Activated naive CD4-positive, alpha-beta T cell treated with anti-CD3 and anti-CD28 coated beads for 36 hours (primary cell): ENCODE measurements at regions not wholly inside any gene's neighbourhood (a gene's known extent, or its start where the extent isn't known, plus 50 kb on each side); places are given as distances from the start of the nearest gene placed in this dataset.
"Not testable (repeated sequence)": the region's sequence is repeated elsewhere in the genome, so short reads cannot be mapped to it uniquely, and the experiment has no call there.

Source experiments
- CTCF ChIA-PET: fragments of 350-600 bp; sonication (Branson Sonifier 250); formaldehyde crosslinking; loops from one replicate; lab custom pipeline; 2021; ENCODE audit warnings: antibody characterized with exemption; lab: Charles Lee
- DNase-seq: peaks from one replicate; pipeline ENCODE4 v3.0.0-alpha.2; 2020
- H3K27ac Mint-ChIP-seq: one replicate; pipeline ENCODE4 v1.8.0; 2021; ENCODE audit warnings: mild to moderate bottlenecking, mixed read lengths
- H3K27me3 Mint-ChIP-seq: one replicate; pipeline ENCODE4 v1.8.0; 2021; ENCODE audit warnings: low read depth, mixed read lengths
- H3K36me3 Mint-ChIP-seq: one replicate; pipeline ENCODE4 v1.8.0; 2021; ENCODE audit warnings: low read depth, mixed read lengths
- H3K4me1 Mint-ChIP-seq: one replicate; pipeline ENCODE4 v1.8.0; 2021; ENCODE audit warnings: low read depth, mixed read lengths
- H3K4me3 Mint-ChIP-seq: one replicate; pipeline ENCODE4 v1.8.0; 2021; ENCODE audit warnings: mild to moderate bottlenecking, moderate library complexity, mixed read lengths
- H3K9me3 Mint-ChIP-seq: one replicate; pipeline ENCODE4 v1.8.0; 2021; ENCODE audit warnings: mixed read lengths
- intact Hi-C: fragments of 100-400 bp; cut with micrococcal nuclease; formaldehyde crosslinking; loops from one replicate; pipeline ENCODE4 v1.15.1; 2023

DNA sequence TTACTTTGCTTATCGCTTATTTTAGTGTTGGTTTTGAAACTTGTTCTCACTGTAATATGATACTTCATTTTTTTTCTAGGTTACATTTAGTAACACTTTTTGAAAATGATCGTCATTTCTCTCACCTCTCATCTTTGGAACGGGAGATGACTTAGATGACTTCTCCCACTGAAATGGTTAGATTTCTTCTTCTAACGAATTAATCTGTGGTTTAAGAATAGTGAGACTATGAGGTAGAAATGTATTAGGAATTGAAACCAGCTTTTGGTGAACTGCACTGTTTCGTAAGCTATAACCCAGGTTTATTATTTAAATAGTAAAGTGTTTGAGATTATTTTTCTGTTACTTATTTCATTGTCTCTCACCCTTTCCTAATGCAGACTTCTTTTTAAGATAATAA, 93.7 kb downstream of the PRR15 start:
- Mint-ChIP-seq H3K9me3 (peaks cover 2% of the 10 kb centered on the region), H3K27me3 (no peaks in the 10 kb centered on the region), H3K4me1 (no peaks in the 10 kb centered on the region)

GRCh38 chr7:29657856-29658255, 94.2 kb downstream of the PRR15 start:
- intact Hi-C loops: no loop called here
- CTCF ChIA-PET: no interaction called here
- H3K4me3 Mint-ChIP-seq: no peak overlapping the region
- peaks cover 2% of the 10 kb centered on the region for H3K9me3 Mint-ChIP-seq
- H3K27ac Mint-ChIP-seq: no peak overlapping the region
- no peaks in the 10 kb centered on the region for H3K27me3 Mint-ChIP-seq
- H3K36me3 Mint-ChIP-seq: no peaks in the 10 kb centered on the region
- no peak for DNase-seq
- peaks cover under 1% of the 10 kb centered on the region for H3K4me1 Mint-ChIP-seq

More for the DNA sequence above, 93.7 kb downstream of the PRR15 start:
- Mint-ChIP-seq H3K36me3 (no peaks in the 10 kb centered on the region), H3K27ac (no peak overlapping the region), H3K4me3 (no peak overlapping the region)
- CTCF ChIA-PET: interaction anchor here (0.6 kb wide), 2 partner anchors 68 to 462 kb away, joined by 3 to 8 read pairs; no protein-coding TSS in a partner anchor
- no peak for DNase-seq
- intact Hi-C loops: no loop called here

DNA sequence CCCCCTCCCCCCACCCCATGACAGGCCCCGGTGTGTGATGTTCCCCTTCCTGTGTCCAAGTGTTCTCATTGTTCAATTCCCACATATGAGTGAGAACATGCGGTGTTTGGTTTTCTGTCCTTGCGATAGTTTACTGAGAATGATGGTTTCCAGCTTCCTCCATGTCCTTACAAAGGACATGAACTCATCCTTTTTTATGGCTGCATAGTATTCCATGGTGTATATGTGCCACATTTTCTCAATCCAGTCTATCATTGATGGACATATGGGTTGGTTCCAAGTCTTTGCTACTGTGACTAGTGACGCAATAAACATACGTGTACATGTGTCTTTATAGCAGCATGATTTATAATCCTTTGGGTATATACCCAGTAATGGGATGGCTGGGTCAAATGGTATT, 95.6 kb downstream of the PRR15 start:
- H3K4me1 Mint-ChIP-seq, H3K27me3 Mint-ChIP-seq, CTCF ChIA-PET, DNase-seq, intact Hi-C loops, H3K27ac Mint-ChIP-seq, H3K36me3 Mint-ChIP-seq, H3K4me3 Mint-ChIP-seq, H3K9me3 Mint-ChIP-seq: not testable (repeated sequence)

- H3K27me3 Mint-ChIP-seq, H3K9me3 Mint-ChIP-seq, H3K36me3 Mint-ChIP-seq, H3K4me1 Mint-ChIP-seq, CTCF ChIA-PET, DNase-seq, intact Hi-C loops, H3K4me3 Mint-ChIP-seq, H3K27ac Mint-ChIP-seq: not testable (repeated sequence)
These were observed 99.3 kb downstream of the PRR15 start for GRCh38 chr7:29662899-29663298.

DNA sequence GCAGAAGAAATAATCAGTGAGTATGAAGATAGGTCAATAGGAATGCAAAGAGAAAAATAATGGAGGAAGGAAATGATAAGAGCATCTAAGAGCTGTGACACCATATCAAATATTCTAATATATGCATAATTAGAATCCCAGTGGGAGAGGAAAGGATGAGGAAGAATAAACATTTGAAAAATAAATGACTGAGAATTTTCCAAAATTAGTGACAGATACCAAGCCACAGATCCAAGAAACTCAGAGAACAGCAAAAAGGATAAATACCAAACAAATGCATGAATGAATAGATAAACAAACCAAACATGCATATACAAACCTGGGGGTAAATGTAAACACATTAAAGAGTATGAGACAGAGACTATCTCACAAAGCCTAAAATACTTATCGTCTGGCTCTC, 101.4 kb downstream of the PRR15 start:
- H3K4me3 Mint-ChIP-seq, DNase-seq, H3K27ac Mint-ChIP-seq, intact Hi-C loops, H3K36me3 Mint-ChIP-seq, CTCF ChIA-PET, H3K4me1 Mint-ChIP-seq, H3K27me3 Mint-ChIP-seq, H3K9me3 Mint-ChIP-seq: not testable (repeated sequence)

DNA sequence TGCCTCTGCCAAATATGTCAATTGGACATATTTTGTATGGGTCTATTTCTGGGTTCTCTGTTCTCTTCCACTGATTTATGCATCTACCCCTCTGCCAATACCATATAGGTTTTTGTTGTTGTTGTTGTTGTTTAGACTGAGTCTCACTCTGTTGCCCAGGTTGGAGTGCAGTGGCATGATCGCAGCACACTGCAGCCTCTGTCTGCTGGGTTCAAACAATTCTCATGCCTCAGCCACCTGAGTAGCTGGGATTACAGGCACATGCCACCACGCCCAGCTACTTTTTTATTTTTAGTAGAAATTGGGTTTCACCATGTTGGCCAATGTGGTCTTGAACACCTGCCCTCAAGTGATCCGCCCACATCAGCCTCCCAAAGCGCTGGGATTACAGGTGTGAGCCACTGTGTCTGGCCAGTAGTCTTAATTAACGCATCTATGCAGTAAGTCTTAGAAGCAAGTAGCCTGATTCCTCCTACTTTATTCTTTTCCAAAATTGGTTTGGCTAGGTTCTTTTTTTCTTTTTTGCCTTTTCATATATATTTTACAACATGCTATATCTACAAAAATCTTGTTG, 103.5 kb downstream of the PRR15 start:
- intact Hi-C loops, H3K9me3 Mint-ChIP-seq, CTCF ChIA-PET, H3K27me3 Mint-ChIP-seq, DNase-seq, H3K27ac Mint-ChIP-seq, H3K4me3 Mint-ChIP-seq, H3K36me3 Mint-ChIP-seq, H3K4me1 Mint-ChIP-seq: not testable (repeated sequence)

GRCh38 chr7:29671286-29671685, 107.7 kb downstream of the PRR15 start:
- DNase-seq: not testable (repeated sequence)

DNA sequence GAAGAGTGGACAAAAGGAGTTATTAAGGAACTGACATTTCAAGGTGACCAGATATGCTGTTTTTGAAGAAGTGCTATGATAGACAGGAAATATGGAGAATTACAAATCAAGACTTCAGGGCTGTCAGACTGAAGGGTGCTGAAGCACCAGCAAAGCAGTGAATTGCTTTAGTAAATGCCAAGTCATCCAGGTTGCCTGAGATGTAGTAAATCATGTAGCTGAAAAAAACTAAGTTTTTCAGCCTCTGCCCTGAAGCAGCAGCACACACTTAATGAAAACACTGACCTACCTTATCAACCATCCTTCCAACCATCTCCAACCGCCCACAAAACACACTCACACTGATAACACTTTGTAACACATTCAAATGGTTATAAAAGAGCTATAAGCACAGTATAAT, 110.0 kb downstream of the PRR15 start:
- intact Hi-C loops, H3K27ac Mint-ChIP-seq, CTCF ChIA-PET, H3K36me3 Mint-ChIP-seq, H3K9me3 Mint-ChIP-seq, H3K4me1 Mint-ChIP-seq, H3K4me3 Mint-ChIP-seq, H3K27me3 Mint-ChIP-seq, DNase-seq: not testable (repeated sequence)

More at GRCh38 chr7:29671286-29671685, 107.7 kb downstream of the PRR15 start:
- H3K4me3 Mint-ChIP-seq, H3K9me3 Mint-ChIP-seq, intact Hi-C loops, H3K27ac Mint-ChIP-seq, H3K36me3 Mint-ChIP-seq, CTCF ChIA-PET, H3K27me3 Mint-ChIP-seq, H3K4me1 Mint-ChIP-seq: not testable (repeated sequence)

GRCh38 chr7:29674626-29675025, 111.0 kb downstream of the PRR15 start:
- H3K27me3 Mint-ChIP-seq, H3K36me3 Mint-ChIP-seq, H3K4me1 Mint-ChIP-seq, CTCF ChIA-PET, H3K9me3 Mint-ChIP-seq, H3K27ac Mint-ChIP-seq, DNase-seq, intact Hi-C loops, H3K4me3 Mint-ChIP-seq: not testable (repeated sequence)

DNA sequence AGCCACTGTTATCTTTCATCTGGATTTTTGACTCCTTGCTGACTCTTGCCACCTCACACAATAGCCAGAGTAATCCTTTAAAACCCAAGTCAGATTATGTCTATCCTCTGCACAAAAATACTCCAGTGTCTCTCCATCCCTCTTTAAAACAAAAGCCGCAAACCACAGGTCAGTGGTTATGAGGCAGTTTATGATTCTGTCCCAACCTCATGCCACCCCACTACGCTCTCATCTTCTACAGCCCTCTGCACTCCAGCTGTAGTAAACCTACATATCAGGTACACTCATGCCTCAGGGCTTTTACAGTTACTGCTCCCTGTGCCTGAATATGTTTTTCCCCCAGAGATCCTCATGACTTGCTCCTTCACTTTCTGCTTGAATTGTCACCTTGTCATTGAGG, 113.6 kb downstream of the PRR15 start:
- DNase-seq, CTCF ChIA-PET, H3K4me1 Mint-ChIP-seq, H3K9me3 Mint-ChIP-seq, H3K36me3 Mint-ChIP-seq, H3K27ac Mint-ChIP-seq, H3K4me3 Mint-ChIP-seq, H3K27me3 Mint-ChIP-seq, intact Hi-C loops: not testable (repeated sequence)

DNA sequence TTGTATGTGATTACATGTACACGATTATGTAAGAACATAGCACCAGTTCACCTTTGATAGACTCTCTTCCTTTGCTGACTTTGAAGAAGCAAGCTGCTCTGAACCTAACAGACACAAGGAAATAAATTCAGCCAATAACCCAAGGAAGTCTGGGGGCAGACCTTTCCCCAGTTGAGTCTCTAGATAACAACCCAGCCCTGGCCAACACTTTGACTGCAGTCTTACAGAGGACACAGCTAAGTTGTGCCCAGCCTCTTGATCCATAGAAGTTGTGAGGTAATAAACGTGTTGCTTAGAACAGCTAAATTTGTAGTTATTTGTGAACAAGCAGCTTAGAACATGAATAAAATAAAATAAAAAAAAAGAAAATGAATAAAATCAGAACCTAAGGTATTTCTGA, 116.3 kb downstream of the PRR15 start:
- CTCF ChIA-PET, H3K36me3 Mint-ChIP-seq, H3K4me3 Mint-ChIP-seq, H3K27me3 Mint-ChIP-seq, H3K27ac Mint-ChIP-seq, intact Hi-C loops, H3K4me1 Mint-ChIP-seq, DNase-seq, H3K9me3 Mint-ChIP-seq: not testable (repeated sequence)

DNA sequence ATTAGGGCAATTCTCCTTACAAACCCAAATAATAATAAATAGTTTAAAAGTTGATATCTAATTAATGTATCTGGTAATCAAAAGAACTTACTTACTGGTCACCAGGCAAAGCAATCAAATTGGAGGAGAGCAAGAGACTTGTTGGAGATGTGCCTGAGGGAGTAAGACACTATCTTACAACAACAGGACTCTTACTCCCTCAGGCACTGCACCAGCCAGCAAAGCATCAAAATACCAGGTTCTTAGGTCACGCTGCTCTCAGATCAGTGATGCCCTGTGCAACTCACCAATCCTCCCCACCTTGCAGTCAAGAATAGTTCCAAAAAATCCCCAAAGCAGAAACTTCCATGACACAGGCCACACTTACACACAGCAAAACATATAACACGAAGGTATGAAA, 117.0 kb downstream of the PRR15 start:
- H3K4me1 Mint-ChIP-seq, H3K27ac Mint-ChIP-seq, H3K9me3 Mint-ChIP-seq, CTCF ChIA-PET, H3K4me3 Mint-ChIP-seq, H3K27me3 Mint-ChIP-seq, H3K36me3 Mint-ChIP-seq, DNase-seq, intact Hi-C loops: not testable (repeated sequence)

GRCh38 chr7:29684151-29684786, 120.6 kb downstream of the PRR15 start:
- H3K36me3 Mint-ChIP-seq, CTCF ChIA-PET, H3K9me3 Mint-ChIP-seq, DNase-seq, H3K27ac Mint-ChIP-seq, H3K4me1 Mint-ChIP-seq, intact Hi-C loops: not testable (repeated sequence)
- Mint-ChIP-seq H3K4me3 (peak overlapping the region; percentile 72), H3K27me3 (peaks cover 21% of the 10 kb centered on the region)
